ENCODE measurements at regions not wholly inside any gene's neighbourhood (a gene's known extent, or its start where the extent isn't known, plus 50 kb on each side); places are given as distances from the start of the nearest gene placed in this dataset.

DNA sequence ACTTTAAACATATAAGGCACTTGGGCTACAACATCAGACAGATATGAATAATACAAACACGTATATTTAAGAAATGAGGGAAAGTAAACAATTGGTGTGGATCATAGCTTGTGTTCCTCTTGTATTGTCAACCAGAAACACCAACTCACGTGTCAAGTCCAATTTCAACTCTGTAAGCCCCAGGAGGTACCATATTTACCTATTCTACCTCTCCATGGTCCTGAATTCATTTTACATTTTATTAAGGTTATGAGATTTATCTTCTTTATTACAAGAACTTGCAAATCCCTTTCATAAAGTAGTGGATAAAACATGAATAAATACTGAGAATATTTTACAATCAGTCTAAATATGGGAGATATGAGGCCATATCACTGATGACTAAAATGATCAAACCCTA lies 501.6 kb downstream of the MAT2B start:
- TF ChIP-seq, protein P1, sequence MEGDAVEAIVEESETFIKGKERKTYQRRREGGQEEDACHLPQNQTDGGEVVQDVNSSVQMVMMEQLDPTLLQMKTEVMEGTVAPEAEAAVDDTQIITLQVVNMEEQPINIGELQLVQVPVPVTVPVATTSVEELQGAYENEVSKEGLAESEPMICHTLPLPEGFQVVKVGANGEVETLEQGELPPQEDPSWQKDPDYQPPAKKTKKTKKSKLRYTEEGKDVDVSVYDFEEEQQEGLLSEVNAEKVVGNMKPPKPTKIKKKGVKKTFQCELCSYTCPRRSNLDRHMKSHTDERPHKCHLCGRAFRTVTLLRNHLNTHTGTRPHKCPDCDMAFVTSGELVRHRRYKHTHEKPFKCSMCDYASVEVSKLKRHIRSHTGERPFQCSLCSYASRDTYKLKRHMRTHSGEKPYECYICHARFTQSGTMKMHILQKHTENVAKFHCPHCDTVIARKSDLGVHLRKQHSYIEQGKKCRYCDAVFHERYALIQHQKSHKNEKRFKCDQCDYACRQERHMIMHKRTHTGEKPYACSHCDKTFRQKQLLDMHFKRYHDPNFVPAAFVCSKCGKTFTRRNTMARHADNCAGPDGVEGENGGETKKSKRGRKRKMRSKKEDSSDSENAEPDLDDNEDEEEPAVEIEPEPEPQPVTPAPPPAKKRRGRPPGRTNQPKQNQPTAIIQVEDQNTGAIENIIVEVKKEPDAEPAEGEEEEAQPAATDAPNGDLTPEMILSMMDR (IDR thresholded peaks at IDR 0.05; ENCODE audit: extremely low read depth in 1 of 2, insufficient read depth in 1 of 2, low read depth in 1 of 2, low read length in 2 of 2): no peak
- no peak for TF ChIP-seq POLR2AphosphoS5 (IDR thresholded peaks at IDR 0.05; ENCODE audit: insufficient read depth, low read depth, low read length)
- TF ChIP-seq POLR2A (IDR thresholded peaks at IDR 0.05; ENCODE audit: low read depth, low read length): no peak
- TF ChIP-seq FOS (IDR thresholded peaks at IDR 0.05; ENCODE audit: borderline replicate concordance, insufficient read depth, low read length): no peak
- TF ChIP-seq EZH2 (IDR thresholded peaks at IDR 0.05; ENCODE audit: borderline replicate concordance, low read depth, low read length, severe bottlenecking): no peak
- TF ChIP-seq, protein P2, sequence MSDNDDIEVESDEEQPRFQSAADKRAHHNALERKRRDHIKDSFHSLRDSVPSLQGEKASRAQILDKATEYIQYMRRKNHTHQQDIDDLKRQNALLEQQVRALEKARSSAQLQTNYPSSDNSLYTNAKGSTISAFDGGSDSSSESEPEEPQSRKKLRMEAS (IDR thresholded peaks at IDR 0.05; ENCODE audit: insufficient read depth, insufficient read length): no peak
- TF ChIP-seq JUN (IDR thresholded peaks at IDR 0.05; ENCODE audit: borderline replicate concordance, insufficient read depth, insufficient read length, low read depth): no peak
- no peak for TF ChIP-seq MYC (IDR thresholded peaks at IDR 0.05; ENCODE audit: low read depth, low read length)

Data from endothelial cell of umbilical vein (primary cell).